OCI-LY1 (cell line): ENCODE measurements at regions not wholly inside any gene's neighbourhood (a gene's known extent, or its start where the extent isn't known, plus 50 kb on each side); places are given as distances from the start of the nearest gene placed in this dataset.

Experiments
- H2AFZ ChIP-seq: fragments of 200-600 bp; sonication (generic), shearing (Covaris generic); 2 replicates; pipeline ENCODE4 v1.6.0; 2014; ENCODE audit warnings: antibody characterized with exemption, mild to moderate bottlenecking, low read length
- H3F3A ChIP-seq: fragments of 200-600 bp; sonication (generic), shearing (Covaris generic); 2 replicates; pipeline ENCODE4 v1.6.0; 2014; ENCODE audit warnings: mild to moderate bottlenecking, antibody characterized with exemption, low read length, moderate library complexity; ENCODE audit not compliant: insufficient read depth
- H3K27ac ChIP-seq: fragments of 200-600 bp; sonication (generic); 2 replicates; pipeline ENCODE4 v1.5.1; 2014; ENCODE audit warnings: low read length, mixed run types, mild to moderate bottlenecking, low read depth; ENCODE audit not compliant: poor library complexity, severe bottlenecking
- H3K27me3 ChIP-seq: fragments of 200-600 bp; sonication (generic); 2 replicates; pipeline ENCODE4 v1.6.0; 2014; ENCODE audit warnings: antibody characterized with exemption, mild to moderate bottlenecking, low read length, moderate library complexity; ENCODE audit not compliant: insufficient read depth
- H3K36me3 ChIP-seq: fragments of 200-600 bp; sonication (generic); 2 replicates; pipeline ENCODE4 v1.6.1; 2014; ENCODE audit warnings: mild to moderate bottlenecking, antibody characterized with exemption, low read length, moderate library complexity, mixed read lengths; ENCODE audit not compliant: insufficient read depth
- H3K4me1 ChIP-seq: fragments of 200-600 bp; sonication (generic); 2 replicates; pipeline ENCODE4 v1.5.1; 2014; ENCODE audit warnings: mild to moderate bottlenecking, low read length, moderate library complexity; ENCODE audit not compliant: insufficient read depth, severe bottlenecking
- H3K4me2 ChIP-seq: fragments of 200-600 bp; sonication (generic), shearing (Covaris generic); 2 replicates; pipeline ENCODE4 v1.6.1; 2014; ENCODE audit warnings: low read length
- H3K4me3 ChIP-seq: fragments of 200-600 bp; sonication (generic); 2 replicates; pipeline ENCODE4 v1.5.1; 2014; ENCODE audit warnings: low read length, low read depth, mild to moderate bottlenecking, mixed read lengths; ENCODE audit not compliant: poor library complexity, severe bottlenecking
- H3K79me2 ChIP-seq: fragments of 200-600 bp; shearing (Covaris generic); 2 replicates; pipeline ENCODE4 v1.6.1; 2016; ENCODE audit warnings: mixed run types, low read length, mixed read lengths; ENCODE audit not compliant: insufficient read depth
- H3K9ac ChIP-seq: fragments of 200-600 bp; sonication (generic), shearing (Covaris generic); 2 replicates; pipeline ENCODE4 v1.6.1; 2014; ENCODE audit warnings: mild to moderate bottlenecking, low read length, mixed read lengths
- H3K9me2 ChIP-seq: fragments of 200-600 bp; sonication (generic), shearing (Covaris generic); 2 replicates; pipeline ENCODE4 v1.6.1; 2014; ENCODE audit warnings: low read depth, mild to moderate bottlenecking, low read length, mixed read lengths
- H3K9me3 ChIP-seq: fragments of 200-600 bp; shearing (Covaris generic); 2 replicates; pipeline ENCODE4 v1.6.1; 2014; ENCODE audit warnings: low read length, mixed read lengths
- H4K20me1 ChIP-seq: fragments of 200-600 bp; sonication (generic), shearing (Covaris generic); 2 replicates; pipeline ENCODE4 v1.6.0; 2016; ENCODE audit warnings: mild to moderate bottlenecking, low read length; ENCODE audit not compliant: insufficient read depth
- EZH2 ChIP-seq: fragments of 200-600 bp; sonication (generic), shearing (Covaris generic); IDR thresholded peaks from 2 replicates; pipeline ENCODE4 v1.8.0; 2017; ENCODE audit warnings: borderline replicate concordance, mixed run types, mild to moderate bottlenecking, antibody characterized with exemption, low read length, moderate library complexity, mixed read lengths
- TF ChIP-seq, protein P1 (sequence below): fragments of 200-600 bp; sonication (generic), shearing (Covaris generic); IDR thresholded peaks from 2 replicates; pipeline ENCODE4 v1.5.1; 2017; ENCODE audit warnings: mild to moderate bottlenecking, antibody characterized with exemption, low read length, moderate library complexity, mixed read lengths

DNA sequence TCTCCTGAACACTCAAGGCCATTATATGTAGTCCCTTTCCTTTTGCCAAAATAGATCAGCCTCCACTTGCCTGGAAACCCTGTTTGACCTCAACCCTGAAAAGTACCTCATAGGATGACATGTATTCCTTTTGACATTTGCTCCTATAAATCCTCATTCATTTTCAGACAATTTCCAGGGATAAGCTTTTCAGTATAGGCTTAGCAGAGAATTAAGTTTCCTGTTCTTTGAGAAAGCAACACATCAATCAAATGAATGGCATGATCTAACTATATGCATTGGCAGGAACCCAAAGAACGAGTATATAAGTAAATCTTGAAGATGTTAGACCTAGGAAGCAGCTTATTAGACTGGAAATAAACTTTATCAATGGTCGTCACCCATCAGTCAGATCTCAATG, 483.0 kb downstream of the CCDC85A start:
- Histone ChIP-seq H3K9me2 (no peaks in the 10 kb centered on the region), H3K4me3 (no peak overlapping the region), H3K9me3 (no peaks in the 10 kb centered on the region), H3K36me3 (no peaks in the 10 kb centered on the region), H2AFZ (no peak overlapping the region), H3F3A (no peaks in the 10 kb centered on the region), H3K27ac (no peak overlapping the region), H3K79me2 (no peaks in the 10 kb centered on the region), H3K4me2 (no peak overlapping the region), H3K9ac (no peak overlapping the region), H3K27me3 (no peaks in the 10 kb centered on the region), H3K4me1 (no peaks in the 10 kb centered on the region), H4K20me1 (no peaks in the 10 kb centered on the region)
- TF ChIP-seq, protein P1, sequence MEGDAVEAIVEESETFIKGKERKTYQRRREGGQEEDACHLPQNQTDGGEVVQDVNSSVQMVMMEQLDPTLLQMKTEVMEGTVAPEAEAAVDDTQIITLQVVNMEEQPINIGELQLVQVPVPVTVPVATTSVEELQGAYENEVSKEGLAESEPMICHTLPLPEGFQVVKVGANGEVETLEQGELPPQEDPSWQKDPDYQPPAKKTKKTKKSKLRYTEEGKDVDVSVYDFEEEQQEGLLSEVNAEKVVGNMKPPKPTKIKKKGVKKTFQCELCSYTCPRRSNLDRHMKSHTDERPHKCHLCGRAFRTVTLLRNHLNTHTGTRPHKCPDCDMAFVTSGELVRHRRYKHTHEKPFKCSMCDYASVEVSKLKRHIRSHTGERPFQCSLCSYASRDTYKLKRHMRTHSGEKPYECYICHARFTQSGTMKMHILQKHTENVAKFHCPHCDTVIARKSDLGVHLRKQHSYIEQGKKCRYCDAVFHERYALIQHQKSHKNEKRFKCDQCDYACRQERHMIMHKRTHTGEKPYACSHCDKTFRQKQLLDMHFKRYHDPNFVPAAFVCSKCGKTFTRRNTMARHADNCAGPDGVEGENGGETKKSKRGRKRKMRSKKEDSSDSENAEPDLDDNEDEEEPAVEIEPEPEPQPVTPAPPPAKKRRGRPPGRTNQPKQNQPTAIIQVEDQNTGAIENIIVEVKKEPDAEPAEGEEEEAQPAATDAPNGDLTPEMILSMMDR, result no peak
- no peak for TF ChIP-seq EZH2

DNA sequence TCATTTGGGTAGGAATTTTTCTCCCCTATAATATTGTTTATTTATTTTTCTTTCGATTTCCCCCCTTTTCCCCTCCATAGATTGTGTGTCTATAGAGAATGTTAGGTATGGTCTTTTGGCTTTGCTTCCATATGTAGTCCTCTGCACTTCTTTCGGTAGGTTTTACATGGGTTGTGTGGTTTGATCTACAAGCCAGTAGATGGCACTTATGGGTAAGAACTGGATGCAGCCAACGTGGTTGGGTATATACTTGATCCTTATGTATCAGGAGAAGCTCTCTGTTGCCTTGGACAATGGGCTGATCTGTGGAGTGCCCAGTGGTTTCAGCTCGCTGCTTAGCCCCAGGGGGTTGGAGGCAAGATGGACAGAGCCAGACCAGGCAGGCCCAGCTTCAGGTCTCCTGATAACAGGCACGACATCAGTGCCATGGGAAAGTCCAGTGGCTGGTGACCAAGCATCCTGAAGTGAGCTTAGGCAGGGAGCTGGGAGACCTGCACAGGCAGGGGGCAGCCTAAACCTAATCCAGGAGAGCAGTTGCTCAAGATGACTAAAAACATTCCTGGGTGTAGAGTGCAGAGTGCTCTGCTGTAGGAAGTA, 488.3 kb downstream of the CCDC85A start:
- no peak overlapping the region for H3K27ac ChIP-seq
- no peaks in the 10 kb centered on the region for H3K9me2 ChIP-seq
- no peak overlapping the region for H3K4me2 ChIP-seq
- no peaks in the 10 kb centered on the region for H3K9me3 ChIP-seq
- no peaks in the 10 kb centered on the region for H3F3A ChIP-seq
- no peaks in the 10 kb centered on the region for H3K27me3 ChIP-seq
- TF ChIP-seq, protein P1, result no peak
- H2AFZ ChIP-seq, result no peak overlapping the region
- no peaks in the 10 kb centered on the region for H3K36me3 ChIP-seq
- no peaks in the 10 kb centered on the region for H3K4me1 ChIP-seq
- H3K9ac ChIP-seq, result no peak overlapping the region
- no peak overlapping the region for H3K4me3 ChIP-seq
- H3K79me2 ChIP-seq, result no peaks in the 10 kb centered on the region
- H4K20me1 ChIP-seq, result no peaks in the 10 kb centered on the region

DNA sequence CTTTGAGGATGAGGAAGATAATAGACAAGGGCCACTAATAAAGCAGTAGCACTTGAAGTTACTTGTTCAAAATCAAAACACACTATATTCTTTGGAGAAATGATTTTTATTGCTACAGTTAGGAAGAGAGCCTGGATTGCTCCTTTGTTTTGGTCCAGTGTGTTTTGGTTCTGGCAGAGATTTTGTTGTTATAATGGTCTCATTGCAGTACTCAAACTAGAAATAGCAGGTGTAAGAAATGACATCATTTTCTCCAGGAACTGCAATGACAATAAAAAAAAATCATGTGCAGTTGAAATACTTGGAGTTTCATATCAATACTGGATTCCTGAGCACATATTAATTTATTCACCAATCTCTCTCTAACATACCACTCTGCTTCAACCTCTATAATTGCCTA, 490.3 kb downstream of the CCDC85A start:
- Histone ChIP-seq H3K9me3 (no peaks in the 10 kb centered on the region), H3K9me2 (no peaks in the 10 kb centered on the region), H3K36me3 (no peaks in the 10 kb centered on the region), H3K4me3 (no peak overlapping the region), H2AFZ (no peak overlapping the region), H3K79me2 (no peaks in the 10 kb centered on the region), H3K4me1 (no peaks in the 10 kb centered on the region), H4K20me1 (no peaks in the 10 kb centered on the region), H3K4me2 (no peak overlapping the region), H3K27ac (no peak overlapping the region), H3K9ac (no peak overlapping the region), H3F3A (no peaks in the 10 kb centered on the region), H3K27me3 (no peaks in the 10 kb centered on the region)
- TF ChIP-seq EZH2, result no peak
- TF ChIP-seq, protein P1, result no peak
